A549 (cell line): ENCODE measurements at regions not wholly inside any gene's neighbourhood (a gene's known extent, or its start where the extent isn't known, plus 50 kb on each side); places are given as distances from the start of the nearest gene placed in this dataset.
"Not testable (repeated sequence)": the region's sequence is repeated elsewhere in the genome, so short reads cannot be mapped to it uniquely, and the experiment has no call there.

Experiments
- ATAC-seq, 2 experiments: fragments of 200-7000 bp in 1 of 2; fragments of >200 bp in 1 of 2; cut with Nextera tagmentation in 1 of 2; cut with Tn5 transposase in 1 of 2; 3 replicates each; pipeline versions ENCODE4 v1.8.0 to v1.9.1; 2018 to 2020; ENCODE audit warnings: mild to moderate bottlenecking in 1 of 2, moderate library complexity in 1 of 2
- CTCF ChIA-PET: fragments of 300-600 bp; sonication (Branson Sonifier 250); formaldehyde crosslinking; extraction: SDS; loops from one replicate; lab custom pipeline; 2021; ENCODE audit warnings: antibody characterized with exemption, inconsistent platforms; lab: Yijun Ruan, JAX
- POLR2A ChIA-PET: fragments of 350-600 bp; formaldehyde crosslinking; extraction: SDS; loops from one replicate; lab custom pipeline; 2021; ENCODE audit warnings: antibody characterized with exemption, inconsistent platforms; lab: Yijun Ruan, JAX
- DNase-seq, 2 experiments: peaks; one replicate each; pipeline versions ENCODE4 v3.0.0 to v3.0.0-alpha.2; 2011 to 2016; ENCODE audit warnings: low read depth in 1 of 2, low spot score in 1 of 2
- FAIRE-seq: peaks from 2 replicates; lab custom pipeline; 2011; peaks lifted over from hg19 to GRCh38; lab: Jason Lieb, UNC
- H3K27ac ChIP-seq, 2 experiments: fragments of >200 bp; sonication (Bioruptor Twin); formaldehyde crosslinking; 3 replicates each; pipeline ENCODE4 v1.5.1; 2016 to 2017
- H3K4me1 ChIP-seq: fragments of >200 bp; sonication (Bioruptor Twin); formaldehyde crosslinking; 3 replicates; pipeline ENCODE4 v1.6.1; 2016
- H3K4me2 ChIP-seq: fragments of >200 bp; sonication (Bioruptor Twin); formaldehyde crosslinking; 3 replicates; pipeline ENCODE4 v1.6.1; 2016
- H3K4me3 ChIP-seq: fragments of >200 bp; sonication (Bioruptor Twin); formaldehyde crosslinking; 3 replicates; pipeline ENCODE4 v1.5.1; 2016
- H3K9me3 ChIP-seq: fragments of >200 bp; sonication (Bioruptor Twin); formaldehyde crosslinking; 3 replicates; pipeline ENCODE4 v1.6.1; 2016
- CBX8 ChIP-seq: fragments of 200-600 bp; sonication (generic); IDR thresholded peaks from 2 replicates; pipeline ENCODE4 v1.6.1; 2016
- EP300 ChIP-seq, 2 experiments: fragments of >200 bp; sonication (Bioruptor Twin); formaldehyde crosslinking; IDR thresholded peaks; 2 replicates in 1 of 2; 3 replicates in 1 of 2; pipeline ENCODE4 v1.6.1; 2016 to 2017
- FOSB ChIP-seq: fragments of 250-450 bp; sonication (Bioruptor Pico); IDR thresholded peaks from 2 replicates; pipeline ENCODE4 v1.5.0; 2020; ENCODE audit warnings: mild to moderate bottlenecking, moderate library complexity
- FOSL2 ChIP-seq, 2 experiments: fragments of 450-650 bp in 1 of 2; fragments of >200 bp in 1 of 2; sonication (Bioruptor Twin) in 1 of 2; formaldehyde crosslinking; IDR thresholded peaks; 2 replicates each; pipeline versions ENCODE4 v1.5.0 to v1.6.1; 2016 to 2020; ENCODE audit warnings: mild to moderate bottlenecking in 1 of 2, moderate library complexity in 1 of 2
- HDAC2 ChIP-seq: fragments of 200-600 bp; sonication (generic); IDR thresholded peaks from 2 replicates; pipeline ENCODE4 v1.6.1; 2016
- HOXB13 ChIP-seq: fragments of 250-450 bp; sonication (Bioruptor Pico); IDR thresholded peaks from 2 replicates; pipeline ENCODE4 v1.5.0; 2020; ENCODE audit warnings: low read depth, mild to moderate bottlenecking, moderate library complexity
- KDM1A ChIP-seq: fragments of 200-600 bp; sonication (generic); IDR thresholded peaks from 2 replicates; pipeline ENCODE4 v1.6.1; 2016; ENCODE audit warnings: low read depth, mild to moderate bottlenecking
- RAD21 ChIP-seq, 2 experiments: fragments of >200 bp in 1 of 2; sonication (Bioruptor Twin) in 1 of 2; formaldehyde crosslinking in 1 of 2; IDR thresholded peaks in 1 of 2; conservative IDR thresholded peaks in 1 of 2; 2 replicates in 1 of 2; 3 replicates in 1 of 2; pipeline ENCODE4 v1.6.1; 2012 to 2018; ENCODE audit warnings: inconsistent platforms in 1 of 2
- RNF2 ChIP-seq: fragments of 200-600 bp; sonication (generic); IDR thresholded peaks from 2 replicates; pipeline ENCODE4 v1.6.1; 2016; ENCODE audit warnings: low read depth, mild to moderate bottlenecking, antibody characterized with exemption, moderate library complexity, borderline replicate concordance
- SMC3 ChIP-seq: fragments of >200 bp; sonication (Bioruptor Twin); formaldehyde crosslinking; IDR thresholded peaks from 3 replicates; pipeline ENCODE4 v1.6.1; 2018; ENCODE audit warnings: inconsistent platforms
- TP53 ChIP-seq: fragments of 250-450 bp; sonication (Bioruptor Pico); IDR thresholded peaks from 2 replicates; pipeline ENCODE4 v1.5.0; 2021; ENCODE audit warnings: mild to moderate bottlenecking, moderate library complexity
- ZC3H11A ChIP-seq: fragments of 450-650 bp; IDR thresholded peaks from 2 replicates; pipeline ENCODE4 v1.6.1; 2014; ENCODE audit warnings: antibody characterized with exemption, mild to moderate bottlenecking
- ZFP36 ChIP-seq: fragments of 450-650 bp; IDR thresholded peaks from 2 replicates; pipeline ENCODE4 v1.6.1; 2014; ENCODE audit warnings: borderline replicate concordance; ENCODE audit not compliant: partially characterized antibody
- WGBS: methylation state at CpG from one replicate; pipeline ENCODE4 v1.1.6; 2017; ENCODE audit errors: missing lambda C conversion rate; 5-methylcytosine and 5-hydroxymethylcytosine counted together
- TF ChIP-seq, protein P1 (sequence below): fragments of 450-650 bp; IDR thresholded peaks from 2 replicates; pipeline ENCODE4 v1.6.1; 2014; ENCODE audit warnings: antibody characterized with exemption
- TF ChIP-seq, protein P2 (sequence below): fragments of >200 bp; sonication (Bioruptor Twin); formaldehyde crosslinking; IDR thresholded peaks from 3 replicates; pipeline ENCODE4 v1.6.1; 2016
- TF ChIP-seq, protein P3 (sequence below): fragments of 150-350 bp; IDR thresholded peaks from 2 replicates; pipeline ENCODE4 v1.6.1; 2014; ENCODE audit warnings: low read depth, mild to moderate bottlenecking, low read length
- TF ChIP-seq, protein P4 (sequence below): IDR thresholded peaks from 2 replicates; pipeline ENCODE4 v1.6.1; 2012
- TF ChIP-seq, protein P5 (sequence below): IDR thresholded peaks from 2 replicates; pipeline ENCODE4 v1.6.1; 2012; ENCODE audit warnings: low read depth, borderline replicate concordance
- TF ChIP-seq, protein P6 (sequence below): fragments of >200 bp; sonication (Bioruptor Twin); formaldehyde crosslinking; IDR thresholded peaks from 3 replicates; pipeline ENCODE4 v1.5.1; 2016

DNA sequence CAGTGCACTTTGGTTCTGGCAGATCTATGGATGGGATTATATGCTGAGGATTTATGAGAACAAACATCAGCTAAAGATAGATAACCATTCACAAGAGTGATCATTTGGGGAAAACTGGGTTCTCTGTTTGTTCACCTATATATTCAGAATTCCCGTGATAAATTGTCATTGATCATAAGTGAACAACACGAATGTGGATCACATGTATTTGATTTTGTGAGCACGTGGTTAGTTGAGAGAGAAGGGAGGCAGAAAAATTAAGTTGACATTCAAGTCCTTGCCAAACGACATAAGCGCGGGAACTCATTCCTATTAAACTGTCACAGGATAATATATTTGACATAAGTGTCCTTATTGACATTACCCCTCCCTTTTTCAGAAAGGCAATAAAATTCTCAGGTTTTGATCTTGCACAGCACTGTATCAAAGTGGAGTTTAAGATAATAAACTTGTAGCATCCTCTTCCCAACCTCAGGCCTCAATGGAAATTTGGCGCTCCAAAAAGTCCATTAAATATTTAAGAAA, 64.9 kb upstream of the MYO3A start (continued):
- TF ChIP-seq, protein P1, sequence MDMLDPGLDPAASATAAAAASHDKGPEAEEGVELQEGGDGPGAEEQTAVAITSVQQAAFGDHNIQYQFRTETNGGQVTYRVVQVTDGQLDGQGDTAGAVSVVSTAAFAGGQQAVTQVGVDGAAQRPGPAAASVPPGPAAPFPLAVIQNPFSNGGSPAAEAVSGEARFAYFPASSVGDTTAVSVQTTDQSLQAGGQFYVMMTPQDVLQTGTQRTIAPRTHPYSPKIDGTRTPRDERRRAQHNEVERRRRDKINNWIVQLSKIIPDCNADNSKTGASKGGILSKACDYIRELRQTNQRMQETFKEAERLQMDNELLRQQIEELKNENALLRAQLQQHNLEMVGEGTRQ: no peak
- TF ChIP-seq FOSL2 (IDR thresholded peaks at IDR 0.05) (no peak), FOSL2 (CRISPR knock-in tag; IDR thresholded peaks at IDR 0.05) (no peak), HOXB13 (CRISPR knock-in tag) (no peak), CBX8 (no peak), EP300 (IDR thresholded peaks at IDR 0.05) (no peak)

DNA sequence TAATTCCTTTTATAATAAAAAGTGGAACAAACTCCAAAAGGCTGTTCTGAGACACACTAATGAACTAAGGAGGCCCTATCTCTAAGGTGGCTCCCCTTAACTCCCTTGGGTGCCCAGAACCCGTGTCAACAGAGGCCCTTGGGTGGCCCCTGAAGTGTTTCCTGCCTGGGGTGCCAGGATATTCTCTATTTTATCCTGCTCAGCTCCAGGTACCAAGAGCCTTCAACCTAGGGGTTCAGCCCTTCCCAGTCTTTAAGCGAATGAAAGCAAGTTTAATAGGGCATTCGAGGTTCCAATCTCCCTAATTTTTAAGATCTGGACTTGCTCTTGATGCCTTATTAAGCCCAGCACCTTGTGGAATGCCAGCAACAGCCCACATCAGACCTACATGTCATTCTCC, 64.4 kb upstream of the MYO3A start:
- no peak for DNase-seq
- Histone ChIP-seq H3K27ac (no peak overlapping the region), H3K4me3 (no peak overlapping the region)
- TF ChIP-seq, protein P2, sequence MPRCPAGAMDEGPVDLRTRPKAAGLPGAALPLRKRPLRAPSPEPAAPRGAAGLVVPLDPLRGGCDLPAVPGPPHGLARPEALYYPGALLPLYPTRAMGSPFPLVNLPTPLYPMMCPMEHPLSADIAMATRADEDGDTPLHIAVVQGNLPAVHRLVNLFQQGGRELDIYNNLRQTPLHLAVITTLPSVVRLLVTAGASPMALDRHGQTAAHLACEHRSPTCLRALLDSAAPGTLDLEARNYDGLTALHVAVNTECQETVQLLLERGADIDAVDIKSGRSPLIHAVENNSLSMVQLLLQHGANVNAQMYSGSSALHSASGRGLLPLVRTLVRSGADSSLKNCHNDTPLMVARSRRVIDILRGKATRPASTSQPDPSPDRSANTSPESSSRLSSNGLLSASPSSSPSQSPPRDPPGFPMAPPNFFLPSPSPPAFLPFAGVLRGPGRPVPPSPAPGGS: no peak
- TF ChIP-seq KDM1A: no peak
- TF ChIP-seq, protein P3, sequence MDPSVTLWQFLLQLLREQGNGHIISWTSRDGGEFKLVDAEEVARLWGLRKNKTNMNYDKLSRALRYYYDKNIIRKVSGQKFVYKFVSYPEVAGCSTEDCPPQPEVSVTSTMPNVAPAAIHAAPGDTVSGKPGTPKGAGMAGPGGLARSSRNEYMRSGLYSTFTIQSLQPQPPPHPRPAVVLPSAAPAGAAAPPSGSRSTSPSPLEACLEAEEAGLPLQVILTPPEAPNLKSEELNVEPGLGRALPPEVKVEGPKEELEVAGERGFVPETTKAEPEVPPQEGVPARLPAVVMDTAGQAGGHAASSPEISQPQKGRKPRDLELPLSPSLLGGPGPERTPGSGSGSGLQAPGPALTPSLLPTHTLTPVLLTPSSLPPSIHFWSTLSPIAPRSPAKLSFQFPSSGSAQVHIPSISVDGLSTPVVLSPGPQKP: no peak
- TF ChIP-seq RNF2: no peak
- no peak for TF ChIP-seq FOSB (CRISPR knock-in tag)
- TF ChIP-seq HDAC2: no peak
- TF ChIP-seq, protein P4, sequence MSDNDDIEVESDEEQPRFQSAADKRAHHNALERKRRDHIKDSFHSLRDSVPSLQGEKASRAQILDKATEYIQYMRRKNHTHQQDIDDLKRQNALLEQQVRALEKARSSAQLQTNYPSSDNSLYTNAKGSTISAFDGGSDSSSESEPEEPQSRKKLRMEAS: no peak
- TF ChIP-seq ZFP36: no peak
- TF ChIP-seq, all 56 proteins: peak for 0
- Histone ChIP-seq H3K4me1 (no peaks in the 10 kb centered on the region), H3K4me2 (no peak overlapping the region), H3K9me3 (no peaks in the 10 kb centered on the region)
- ATAC-seq (no peak), FAIRE-seq (no peak)
- WGBS: 9% methylated on average over 3 of the region's 3 CpGs
- ChIA-PET POLR2A (no interaction called here), CTCF (no interaction called here)

DNA sequence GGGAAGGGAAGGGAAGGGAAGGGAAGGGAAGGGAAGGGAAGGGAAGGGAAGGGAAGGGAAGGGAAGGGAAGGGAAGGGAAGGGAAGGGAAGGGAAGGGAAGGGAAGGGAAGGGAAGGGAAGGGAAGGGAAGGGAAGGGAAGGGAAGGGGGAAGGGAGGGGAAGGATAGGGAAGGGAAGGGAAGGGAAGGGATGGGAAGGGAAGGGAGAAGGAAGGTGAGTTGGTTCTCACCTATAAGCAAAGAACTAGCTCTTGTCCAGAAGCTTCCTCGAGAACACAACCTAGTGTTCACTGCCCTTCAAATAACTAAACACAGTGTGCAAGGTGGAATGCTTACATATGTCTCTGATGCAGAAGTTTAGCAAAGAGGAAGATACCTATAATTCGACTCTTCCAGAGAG, 59.6 kb upstream of the MYO3A start:
- H3K4me3 ChIP-seq, H3K27ac ChIP-seq, H3K4me2 ChIP-seq, ATAC-seq, H3K9me3 ChIP-seq, H3K4me1 ChIP-seq, POLR2A ChIA-PET, FAIRE-seq, DNase-seq: not testable (repeated sequence)
- CTCF ChIA-PET: interaction anchor here (0.6 to 3.8 kb wide), 9 partner anchors 8 to 682 kb away, joined by 3 to 45 read pairs (median 4); no protein-coding TSS in a partner anchor
- 2% methylated on average over 2 of the region's 2 CpGs for WGBS

DNA sequence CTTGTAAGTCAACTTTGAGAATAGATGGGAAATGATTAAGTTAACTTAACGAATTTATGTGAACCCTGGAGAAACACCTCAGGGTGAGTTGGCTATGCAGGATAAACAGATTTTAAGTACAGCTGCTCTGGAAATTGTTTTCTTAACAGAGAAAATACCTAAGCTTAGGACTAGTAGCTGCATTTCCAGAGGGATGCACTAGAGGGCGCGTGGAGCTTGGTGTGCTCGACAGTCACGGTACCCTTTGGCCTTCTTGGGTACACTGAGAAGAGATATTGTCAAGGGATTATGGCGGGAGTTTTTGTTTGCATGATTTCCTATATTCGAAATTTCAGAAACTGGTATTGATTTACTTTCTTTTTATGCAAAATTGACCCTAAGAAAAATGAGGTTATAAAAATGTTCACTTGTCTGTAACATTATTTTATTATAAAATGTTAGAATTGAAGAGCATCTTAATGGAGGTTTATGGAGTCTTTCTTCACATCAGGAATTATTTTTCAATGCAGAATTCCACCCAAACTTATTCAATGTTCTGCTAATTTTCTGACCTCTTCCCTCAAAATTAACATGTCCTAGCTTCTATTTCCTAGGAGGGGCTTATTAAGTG, 58.4 kb upstream of the MYO3A start:
- under 1% methylated on average over 7 of the region's 7 CpGs for WGBS
- CTCF ChIA-PET: interaction anchor here (0.6 to 3.8 kb wide), 24 partner anchors 9 to 713 kb away, joined by 3 to 45 read pairs (median 4); no protein-coding TSS in a partner anchor
- FAIRE-seq (no peak), DNase-seq (peak; percentile 30 to 77), ATAC-seq (peak; percentile 85 to 87)
- H3K4me2 ChIP-seq: no peak overlapping the region
- H3K27ac ChIP-seq: no peak overlapping the region
- no peaks in the 10 kb centered on the region for H3K9me3 ChIP-seq
- no peak overlapping the region for H3K4me3 ChIP-seq
- POLR2A ChIA-PET: no interaction called here
- TF ChIP-seq TP53 (CRISPR knock-in tag) (no peak), ZC3H11A (no peak), SMC3 (peak; percentile 77), RAD21 (conservative IDR thresholded peaks at IDR 0.05 in 1 of 2, IDR thresholded peaks at IDR 0.05 in 1 of 2) (peak; percentile 72 to 76)
- TF ChIP-seq, protein P5, sequence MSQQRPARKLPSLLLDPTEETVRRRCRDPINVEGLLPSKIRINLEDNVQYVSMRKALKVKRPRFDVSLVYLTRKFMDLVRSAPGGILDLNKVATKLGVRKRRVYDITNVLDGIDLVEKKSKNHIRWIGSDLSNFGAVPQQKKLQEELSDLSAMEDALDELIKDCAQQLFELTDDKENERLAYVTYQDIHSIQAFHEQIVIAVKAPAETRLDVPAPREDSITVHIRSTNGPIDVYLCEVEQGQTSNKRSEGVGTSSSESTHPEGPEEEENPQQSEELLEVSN: no peak
- TF ChIP-seq, protein P6, sequence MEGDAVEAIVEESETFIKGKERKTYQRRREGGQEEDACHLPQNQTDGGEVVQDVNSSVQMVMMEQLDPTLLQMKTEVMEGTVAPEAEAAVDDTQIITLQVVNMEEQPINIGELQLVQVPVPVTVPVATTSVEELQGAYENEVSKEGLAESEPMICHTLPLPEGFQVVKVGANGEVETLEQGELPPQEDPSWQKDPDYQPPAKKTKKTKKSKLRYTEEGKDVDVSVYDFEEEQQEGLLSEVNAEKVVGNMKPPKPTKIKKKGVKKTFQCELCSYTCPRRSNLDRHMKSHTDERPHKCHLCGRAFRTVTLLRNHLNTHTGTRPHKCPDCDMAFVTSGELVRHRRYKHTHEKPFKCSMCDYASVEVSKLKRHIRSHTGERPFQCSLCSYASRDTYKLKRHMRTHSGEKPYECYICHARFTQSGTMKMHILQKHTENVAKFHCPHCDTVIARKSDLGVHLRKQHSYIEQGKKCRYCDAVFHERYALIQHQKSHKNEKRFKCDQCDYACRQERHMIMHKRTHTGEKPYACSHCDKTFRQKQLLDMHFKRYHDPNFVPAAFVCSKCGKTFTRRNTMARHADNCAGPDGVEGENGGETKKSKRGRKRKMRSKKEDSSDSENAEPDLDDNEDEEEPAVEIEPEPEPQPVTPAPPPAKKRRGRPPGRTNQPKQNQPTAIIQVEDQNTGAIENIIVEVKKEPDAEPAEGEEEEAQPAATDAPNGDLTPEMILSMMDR: peak; percentile 82
- H3K4me1 ChIP-seq: no peaks in the 10 kb centered on the region
